NCI-H446 (cell line): ENCODE measurements at regions not wholly inside any gene's neighbourhood (a gene's known extent, or its start where the extent isn't known, plus 50 kb on each side); places are given as distances from the start of the nearest gene placed in this dataset.

ENCODE experiments used
- DNase-seq, 2 experiments: peaks; one replicate each; lab custom pipeline; 2025; lab: John Stamatoyannopoulos, UW

DNA sequence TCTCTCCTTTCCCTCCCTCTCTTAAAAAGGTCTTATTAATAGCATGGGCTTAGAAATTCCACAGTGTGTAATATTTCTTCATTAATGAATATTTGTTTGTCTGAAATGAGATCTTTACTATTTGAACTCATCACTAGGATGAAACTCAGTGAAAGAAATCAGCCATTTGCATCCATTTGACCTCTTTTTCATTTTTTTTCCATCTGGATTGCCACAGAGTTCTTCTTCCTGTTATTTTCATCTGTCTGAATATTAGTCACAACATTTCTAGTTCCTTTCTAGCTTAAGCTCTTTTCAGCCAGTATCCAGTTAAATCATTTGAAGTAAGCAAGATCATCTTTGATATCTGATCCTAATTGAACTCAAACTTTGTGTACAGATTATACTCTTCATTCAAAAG, 69.2 kb upstream of the PLS3 start:
- no peak for DNase-seq

DNA sequence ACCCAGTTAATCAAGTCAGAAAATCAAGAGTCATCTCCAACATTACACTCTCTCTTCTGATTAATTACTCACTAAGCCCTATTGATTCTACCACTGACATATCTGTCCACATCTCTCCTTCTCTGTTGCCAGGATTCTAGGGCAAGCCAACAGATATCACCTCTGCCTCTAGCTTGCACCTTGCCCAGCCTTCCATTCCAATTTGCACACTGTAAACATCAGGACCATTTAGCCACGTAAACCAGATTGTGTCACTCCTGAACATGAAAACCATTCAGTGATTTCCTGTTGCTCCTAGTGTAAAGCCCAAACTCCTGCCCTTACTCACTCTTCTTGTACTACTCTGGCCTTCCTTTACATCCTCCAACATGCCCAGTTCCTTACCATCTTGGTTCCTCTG, 68.0 kb upstream of the PLS3 start:
- DNase-seq: no peak

DNA sequence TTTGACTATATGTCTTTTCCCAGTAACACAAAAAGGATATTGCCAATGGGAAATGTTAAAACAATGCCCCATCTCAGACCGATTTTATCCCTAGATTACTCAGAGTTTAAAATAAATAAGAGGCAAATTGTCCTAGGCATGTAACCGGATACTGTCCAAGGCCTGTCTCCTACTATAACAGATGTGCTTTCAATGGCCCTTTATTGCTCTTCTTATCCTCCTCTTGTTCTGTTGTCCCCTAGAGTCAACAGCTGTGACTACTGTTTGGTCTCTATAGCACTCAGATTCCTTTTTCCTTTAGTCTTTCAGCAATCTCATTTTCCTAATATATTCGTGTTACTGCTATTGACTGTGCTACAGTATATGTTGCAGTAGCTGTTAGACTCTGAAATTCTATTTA, 66.8 kb upstream of the PLS3 start:
- no peak for DNase-seq

DNA sequence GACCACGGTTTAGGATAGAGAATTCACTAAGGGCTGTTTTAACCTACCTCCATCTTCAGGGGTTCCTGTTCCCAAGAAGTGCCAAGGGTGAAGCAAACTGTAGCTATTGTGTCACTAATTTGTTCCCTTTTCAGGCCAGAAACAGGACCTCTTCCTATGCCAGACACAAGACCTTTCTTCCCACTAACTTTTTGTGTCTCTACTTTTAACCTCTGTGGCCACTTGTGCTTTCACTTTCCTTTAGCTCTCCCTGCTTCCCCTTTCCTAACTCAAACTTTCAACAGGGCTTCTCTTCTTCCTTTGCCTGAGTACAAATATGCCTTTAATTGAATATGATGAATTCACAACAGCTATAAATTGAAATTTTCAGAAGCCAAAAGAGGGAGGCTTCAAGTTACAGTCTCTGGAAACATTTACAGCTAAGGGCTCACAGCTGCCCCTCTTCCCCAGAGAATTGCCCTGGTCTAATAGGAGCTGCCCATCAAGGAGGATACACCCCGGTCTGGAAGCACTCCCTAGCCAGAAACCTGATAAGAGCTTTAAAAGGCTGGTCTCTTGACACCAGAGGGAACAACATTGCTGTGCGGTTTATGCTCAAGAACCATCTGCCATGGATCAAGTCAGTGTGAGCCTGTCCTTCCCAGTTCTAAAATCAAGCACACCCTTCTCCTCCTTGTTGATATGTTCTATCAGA, 61.7 kb upstream of the PLS3 start:
- no peak for DNase-seq

DNA sequence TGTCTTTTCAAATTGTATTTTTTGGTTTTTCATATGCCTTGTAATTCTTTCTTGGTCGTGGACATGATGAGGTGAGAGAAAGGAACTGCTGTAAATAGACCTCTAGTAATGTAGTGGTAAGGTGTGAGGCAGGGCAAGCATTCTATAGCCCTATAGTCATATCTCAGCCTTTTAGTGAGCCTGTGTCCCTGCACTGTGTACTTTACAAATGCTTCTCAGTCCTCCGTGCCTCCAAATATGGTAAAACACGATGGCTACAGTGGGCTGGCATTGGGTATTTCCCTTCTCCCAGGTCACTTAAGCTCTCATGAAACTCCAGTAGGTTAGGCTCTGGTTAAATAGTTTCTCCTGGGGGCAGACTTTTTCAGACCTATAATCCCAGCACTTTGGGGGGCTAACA, 57.9 kb upstream of the PLS3 start:
- no peak for DNase-seq

DNA sequence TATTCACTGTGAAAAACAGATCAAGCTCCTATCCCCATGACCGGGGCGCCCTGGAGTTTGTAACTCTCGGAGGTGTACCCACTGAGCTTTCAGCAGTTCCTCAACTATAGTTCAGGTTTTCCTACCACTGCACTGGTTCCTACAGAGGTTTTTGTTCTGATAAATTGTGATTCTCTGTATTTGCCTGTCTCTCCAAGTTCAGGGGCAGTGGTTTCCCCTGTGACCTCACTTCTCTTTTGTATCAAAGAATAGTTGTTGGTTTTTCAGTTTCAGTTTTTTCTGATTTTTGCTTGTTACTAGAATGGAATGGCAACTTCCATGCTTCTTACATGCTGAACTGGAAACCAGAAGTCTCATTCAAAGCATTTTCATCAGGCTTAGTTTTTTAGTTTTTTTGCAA, 56.8 kb upstream of the PLS3 start:
- no peak for DNase-seq
